HepG2 (cell line): ENCODE measurements at regions not wholly inside any gene's neighbourhood (a gene's known extent, or its start where the extent isn't known, plus 50 kb on each side); places are given as distances from the start of the nearest gene placed in this dataset.
A peak's percentile ranks its signal among the peaks of the same experiment; 100 is the strongest.

Experiments used
- ATAC-seq: fragments of 200-7000 bp; cut with Tn5 transposase; 3 replicates; pipeline ENCODE4 v1.9.1; 2020; ENCODE audit warnings: mild to moderate bottlenecking, moderate library complexity
- BruUV-seq: library from RNA; stranded (reverse); fragments of 400-500 nt; replicated peaks from 2 replicates; lab custom pipeline; 2021; lab: Mats Ljungman, UMichigan
- CTCF ChIA-PET: fragments of 300-600 bp; formaldehyde crosslinking; extraction: SDS; loops from one replicate; lab custom pipeline; 2021; ENCODE audit warnings: low total read pairs, inconsistent platforms, low intra/inter-chr PET ratio; lab: Yijun Ruan, JAX
- POLR2A ChIA-PET: fragments of 350-600 bp; sonication (Branson Sonifier 250); formaldehyde crosslinking; loops from one replicate; lab custom pipeline; 2020; ENCODE audit warnings: antibody characterized with exemption, inconsistent platforms; lab: Yijun Ruan, JAX
- DNase-seq: peaks from one replicate; pipeline ENCODE4 v3.0.0-alpha.2; 2015; ENCODE audit warnings: low spot score
- FAIRE-seq: peaks from 3 replicates; lab custom pipeline; 2011; peaks lifted over from hg19 to GRCh38; lab: Jason Lieb, UNC
- H2AFZ ChIP-seq: one replicate; pipeline ENCODE4 v1.6.1; 2011; ENCODE audit warnings: low read length, inconsistent platforms
- H3K27ac ChIP-seq: fragments of 300-600 bp; 3 replicates; pipeline ENCODE4 v1.8.0; 2011; ENCODE audit warnings: mixed run types, mild to moderate bottlenecking, mixed read lengths, low read length, inconsistent platforms; ENCODE audit not compliant: insufficient read depth; ENCODE audit errors: extremely low read length
- H3K27me3 ChIP-seq, 2 experiments: fragments of 200-600 bp in 1 of 2; 2 replicates in 1 of 2; 3 replicates in 1 of 2; pipeline versions ENCODE4 v1.6.0 to v1.8.0; 2011; ENCODE audit warnings: low read length in 2 of 2, mild to moderate bottlenecking in 2 of 2, moderate library complexity in 2 of 2, inconsistent platforms in 1 of 2; ENCODE audit not compliant: insufficient read depth in 2 of 2, control insufficient read depth in 1 of 2
- H3K36me3 ChIP-seq, 2 experiments: fragments of 200-600 bp in 1 of 2; replicated peaks in 1 of 2; 2 replicates in 1 of 2; 3 replicates in 1 of 2; pipeline versions ENCODE4 v1.5.1 to v1.8.0; 2011; ENCODE audit warnings: low read length in 2 of 2, inconsistent platforms in 1 of 2; ENCODE audit not compliant: insufficient read depth in 2 of 2, control insufficient read depth in 1 of 2
- H3K4me1 ChIP-seq: 2 replicates; pipeline ENCODE4 v1.5.1; 2012; ENCODE audit warnings: low read length, inconsistent platforms; ENCODE audit not compliant: insufficient read depth
- H3K4me2 ChIP-seq: 2 replicates; pipeline ENCODE4 v1.6.0; 2011; ENCODE audit warnings: low read depth, low read length, inconsistent platforms
- H3K4me3 ChIP-seq, 3 experiments: fragments of 200-600 bp in 1 of 3; sonication (generic), shearing (Covaris generic) in 1 of 3; replicated peaks in 1 of 3; 2 replicates each; pipeline ENCODE4 v1.5.1; 2011 to 2016; ENCODE audit warnings: low read length in 3 of 3, inconsistent platforms in 2 of 3, low read depth in 2 of 3, mild to moderate bottlenecking in 2 of 3, control low read depth in 1 of 3, mixed read lengths in 1 of 3; ENCODE audit not compliant: insufficient read depth in 1 of 3
- H3K79me2 ChIP-seq: one replicate; pipeline ENCODE4 v1.6.1; 2011; ENCODE audit warnings: low read length, inconsistent platforms; ENCODE audit not compliant: insufficient read depth
- H3K9ac ChIP-seq: 2 replicates; pipeline ENCODE4 v1.6.0; 2011; ENCODE audit warnings: mild to moderate bottlenecking, low read depth, low read length, inconsistent platforms; ENCODE audit not compliant: insufficient read depth
- H3K9me3 ChIP-seq: 2 replicates; pipeline ENCODE4 v1.5.1; 2012; ENCODE audit warnings: mild to moderate bottlenecking, low read length
- H4K20me1 ChIP-seq: 2 replicates; pipeline ENCODE4 v1.6.0; 2011; ENCODE audit warnings: inconsistent platforms, mild to moderate bottlenecking, low read length, moderate library complexity; ENCODE audit not compliant: insufficient read depth
- AGO1 ChIP-seq: fragments of 200-400 bp; formaldehyde crosslinking; IDR thresholded peaks from 2 replicates; pipeline ENCODE4 v1.6.1; 2017; ENCODE audit warnings: mild to moderate bottlenecking, low read depth, low read length, moderate library complexity; ENCODE audit not compliant: poor library complexity, severe bottlenecking
- CHCHD3 ChIP-seq: sonication (generic); formaldehyde crosslinking; IDR thresholded peaks from 2 replicates; pipeline ENCODE4 v1.8.0; 2022; ENCODE audit warnings: mild to moderate bottlenecking, missing genetic modification reagents, moderate library complexity
- MAFF ChIP-seq: IDR thresholded peaks from 2 replicates; pipeline ENCODE4 v1.6.1; 2011; ENCODE audit warnings: low read depth, low read length, improper control_type of control experiment
- MAFK ChIP-seq, 2 experiments: IDR thresholded peaks in 1 of 2; conservative IDR thresholded peaks in 1 of 2; 2 replicates each; pipeline ENCODE4 v1.6.1; 2011; ENCODE audit warnings: improper control_type of control experiment in 2 of 2, low read length in 2 of 2
- NKX3-1 ChIP-seq: sonication (generic); formaldehyde crosslinking; IDR thresholded peaks from 2 replicates; pipeline ENCODE4 v1.5.0; 2020; ENCODE audit warnings: missing genetic modification reagents
- POGZ ChIP-seq: sonication (generic); formaldehyde crosslinking; IDR thresholded peaks from 2 replicates; pipeline ENCODE4 v1.4.0; 2020; ENCODE audit warnings: mild to moderate bottlenecking, missing genetic modification reagents
- ZNF235 ChIP-seq: sonication (generic); formaldehyde crosslinking; IDR thresholded peaks from 2 replicates; pipeline ENCODE4 v1.8.1; 2023; ENCODE audit warnings: mild to moderate bottlenecking, missing genetic modification reagents, borderline replicate concordance
- ZNF263 ChIP-seq: sonication (generic); formaldehyde crosslinking; IDR thresholded peaks from 2 replicates; pipeline ENCODE4 v1.4.0; 2020; ENCODE audit warnings: missing genetic modification reagents
- ZNF570 ChIP-seq: sonication (generic); formaldehyde crosslinking; IDR thresholded peaks from 2 replicates; pipeline ENCODE4 v1.4.0; 2020; ENCODE audit warnings: mild to moderate bottlenecking, missing genetic modification reagents, borderline replicate concordance
- ZNF639 ChIP-seq: conservative IDR thresholded peaks from 2 replicates; pipeline ENCODE4 v1.6.1; 2018; ENCODE audit warnings: missing genetic modification reagents
- ZNF761 ChIP-seq: sonication (generic); formaldehyde crosslinking; conservative IDR thresholded peaks from 2 replicates; pipeline ENCODE4 v1.4.0; 2020; ENCODE audit warnings: mild to moderate bottlenecking, missing genetic modification reagents
- ZNF816 ChIP-seq: sonication (generic); formaldehyde crosslinking; IDR thresholded peaks from 2 replicates; pipeline ENCODE4 v1.8.0; 2022; ENCODE audit warnings: missing genetic modification reagents, mild to moderate bottlenecking, borderline replicate concordance
- WGBS: methylation state at CpG from one replicate; pipeline ENCODE4 v1.1.6; 2017; ENCODE audit warnings: low lambda C conversion rate; 5-methylcytosine and 5-hydroxymethylcytosine counted together
- in situ Hi-C: cut with HindIII; loops from 2 replicates; pipeline ENCODE4 v1.10.0; 2017; ENCODE audit warnings: low pct_unique_long_range_greater_than_20kb; ENCODE audit not compliant: extremely low pct_ligation_motif_present
- intact Hi-C: fragments of 100-400 bp; cut with micrococcal nuclease; formaldehyde crosslinking; loops from one replicate; pipeline ENCODE4 v1.10.0; 2022; ENCODE audit not compliant: unreplicated experiment

GRCh38 chr10:53076948-53077347 is 304.4 kb upstream of the MBL2 start:
- 2% methylated on average over 2 of the region's 2 CpGs for WGBS
- no peaks in the 10 kb centered on the region for H3K4me1 ChIP-seq
- no peak overlapping the region for H3K27ac ChIP-seq
- H3K79me2 ChIP-seq: no peaks in the 10 kb centered on the region
- intact Hi-C loops: no loop called here
- BruUV-seq: no TSS peak
- ATAC-seq (no peak), FAIRE-seq (no peak), DNase-seq (no peak)
- ChIA-PET CTCF (no interaction called here), POLR2A (no interaction called here)
- no peak overlapping the region for H3K9ac ChIP-seq
- no peaks in the 10 kb centered on the region for H4K20me1 ChIP-seq
- no peak overlapping the region for H3K4me2 ChIP-seq
- no peaks in the 10 kb centered on the region for H3K27me3 ChIP-seq
- H3K9me3 ChIP-seq: no peaks in the 10 kb centered on the region
- in situ Hi-C loops: no loop called here
- no peak for TF ChIP-seq POGZ
- no peak for TF ChIP-seq CHCHD3 (CRISPR knock-in tag)
- no peak overlapping the region for H3K4me3 ChIP-seq
- H3K36me3 ChIP-seq: no peaks in the 10 kb centered on the region
- no peak overlapping the region for H2AFZ ChIP-seq

GRCh38 chr10:53075469-53075868 is 302.9 kb upstream of the MBL2 start:
- TF ChIP-seq ZNF761 (CRISPR knock-in tag) (no peak), ZNF263 (no peak), NKX3-1 (CRISPR knock-in tag) (no peak), ZNF235 (CRISPR knock-in tag) (no peak), MAFF (peak; percentile 97), ZNF570 (CRISPR knock-in tag) (no peak), ZNF816 (no peak), ZNF639 (CRISPR knock-in tag) (no peak), AGO1 (no peak), MAFK (conservative IDR thresholded peaks at IDR 0.05 in 1 of 2, IDR thresholded peaks at IDR 0.05 in 1 of 2; ENCODE audit: low read length in 2 of 2) (peak; percentile 93 to 98)
- Histone ChIP-seq H3K27ac (no peak overlapping the region), H3K27me3 (no peaks in the 10 kb centered on the region), H4K20me1 (no peaks in the 10 kb centered on the region), H2AFZ (no peak overlapping the region), H3K4me2 (no peak overlapping the region), H3K4me1 (no peaks in the 10 kb centered on the region), H3K9ac (no peak overlapping the region), H3K9me3 (no peaks in the 10 kb centered on the region), H3K36me3 (no peaks in the 10 kb centered on the region), H3K79me2 (no peaks in the 10 kb centered on the region), H3K4me3 (no peak overlapping the region)
- intact Hi-C loops (no loop called here), in situ Hi-C loops (no loop called here)
- WGBS: 0% methylated on average over 1 of the region's 1 CpG
- DNase-seq (no peak), ATAC-seq (no peak), FAIRE-seq (no peak)
- ChIA-PET CTCF (no interaction called here), POLR2A (no interaction called here)
- BruUV-seq: no TSS peak
